DMS53 treated with DMSO at 0.1 percent for 48 hours (cell line): ENCODE measurements at regions not wholly inside any gene's neighbourhood (a gene's known extent, or its start where the extent isn't known, plus 50 kb on each side); places are given as distances from the start of the nearest gene placed in this dataset.
A peak's percentile ranks its signal among the peaks of the same experiment; 100 is the strongest.

Experiments
- DNase-seq: peaks from one replicate; lab custom pipeline; 2025; ENCODE audit not compliant: unreplicated experiment; lab: John Stamatoyannopoulos, UW

DNA sequence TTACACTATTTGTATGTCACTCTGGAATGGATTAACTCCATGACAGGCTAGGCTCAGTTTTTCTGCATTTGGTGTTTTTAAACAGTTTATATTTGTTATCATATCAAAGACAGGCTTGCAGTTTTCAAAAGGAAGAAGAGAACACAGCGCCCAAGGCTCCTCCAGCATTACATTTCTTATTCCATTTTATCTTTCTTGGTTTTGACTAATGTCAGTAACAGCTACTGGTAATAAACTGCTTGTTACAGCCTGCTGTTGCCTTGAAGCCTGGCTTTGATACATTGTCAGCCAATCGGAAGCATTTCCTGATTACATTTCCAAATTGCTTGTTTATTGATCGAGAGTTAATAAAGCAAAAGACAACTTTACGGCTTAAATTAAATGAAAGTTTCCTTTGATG, 166.0 kb upstream of the MDFIC start:
- no peak for DNase-seq

DNA sequence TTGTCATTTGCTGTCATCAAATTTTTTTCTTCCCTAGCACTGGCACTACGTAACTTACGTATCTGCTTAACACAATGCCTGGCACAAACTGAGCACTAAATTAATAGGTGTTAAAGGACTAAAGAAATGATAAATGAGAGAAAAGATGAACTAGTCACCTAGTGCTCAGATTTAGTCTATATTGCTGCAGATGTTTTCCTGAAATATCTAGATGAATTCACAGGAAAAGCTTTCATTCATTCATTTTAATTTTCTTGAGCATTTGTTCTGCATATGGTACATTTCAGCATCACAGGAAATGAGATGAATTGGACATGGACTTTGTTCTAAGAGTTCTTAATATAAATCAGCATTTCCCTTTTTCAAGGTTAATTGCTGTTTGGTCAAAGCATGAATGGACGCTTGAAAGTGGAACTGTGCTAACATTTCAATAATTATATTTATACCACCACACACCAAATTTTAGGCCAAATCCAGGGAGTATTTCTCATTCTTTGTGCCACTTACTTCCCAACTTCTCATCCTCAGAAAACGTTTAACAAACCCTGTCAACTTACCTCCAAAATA, 163.2 kb upstream of the MDFIC start:
- no peak for DNase-seq

DNA sequence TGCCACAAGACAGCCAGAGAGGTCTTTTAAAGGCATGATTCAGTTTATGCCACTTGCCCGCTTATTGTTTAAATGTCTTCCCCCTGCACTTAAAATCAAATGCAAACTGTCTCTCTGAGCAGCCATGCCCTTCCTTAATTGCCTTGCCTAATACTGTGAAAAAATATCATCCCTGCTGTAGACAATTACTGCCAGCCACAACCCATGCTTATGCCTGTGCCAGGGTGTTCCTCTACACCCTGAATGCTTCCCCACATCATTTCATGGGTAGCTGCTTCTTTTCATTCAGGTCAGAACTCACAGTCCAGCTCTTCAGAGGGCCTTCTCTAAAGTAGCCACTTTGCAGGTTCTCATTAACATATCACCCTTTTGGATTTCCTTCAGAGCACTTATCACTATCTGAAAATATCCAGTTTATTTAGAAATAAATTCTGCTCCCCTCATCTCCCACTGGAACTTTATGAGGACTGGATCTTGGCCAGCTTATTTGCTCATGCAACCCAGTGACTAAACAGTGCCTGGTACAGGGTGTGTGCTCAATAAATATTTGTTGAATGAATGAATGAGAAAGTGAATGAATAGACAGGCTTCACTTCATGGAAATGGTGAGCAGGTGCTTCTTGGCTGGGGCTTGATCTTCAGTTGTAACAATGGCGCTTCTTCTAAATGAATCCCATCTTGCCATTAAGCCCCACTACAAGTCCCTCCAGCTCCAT, 162.4 kb upstream of the MDFIC start:
- DNase-seq = peak; percentile 23

DNA sequence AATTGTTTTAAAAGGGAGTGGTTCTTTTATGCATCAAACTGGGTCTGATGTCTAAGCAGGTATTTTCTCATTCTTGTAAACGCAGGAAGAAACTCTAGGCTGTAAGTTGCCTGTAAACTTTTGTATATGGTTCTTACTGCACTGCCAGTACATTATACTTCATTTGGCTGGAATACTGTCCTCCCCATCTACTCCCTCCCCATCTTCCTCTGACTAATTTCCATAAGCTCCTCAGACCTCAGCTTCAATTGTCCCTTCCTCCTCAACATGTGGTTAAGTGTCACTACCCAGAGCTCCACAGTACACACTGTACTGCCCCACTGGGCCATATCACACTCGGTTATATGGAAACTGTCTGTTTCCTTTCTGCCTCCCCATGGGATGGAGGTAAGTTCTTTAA, 161.4 kb upstream of the MDFIC start:
- no peak for DNase-seq

DNA sequence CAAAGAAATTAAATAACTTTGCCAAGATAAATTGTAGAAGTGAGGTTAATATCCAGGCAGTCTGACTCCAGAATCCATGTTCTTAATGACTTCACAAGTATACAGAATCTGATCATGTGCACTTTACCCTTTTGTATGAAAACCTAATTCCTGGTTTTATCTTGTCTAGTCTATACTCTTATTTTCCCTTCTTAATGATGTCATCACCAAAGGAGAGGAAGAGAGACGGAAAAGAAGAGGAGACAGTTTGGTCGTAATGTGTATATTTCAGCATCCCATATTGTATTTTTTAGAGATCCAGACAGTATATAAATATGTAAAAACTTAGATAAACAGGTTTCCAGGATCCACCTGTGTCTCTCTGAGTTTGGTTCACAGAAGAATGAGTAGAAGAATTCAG, 159.9 kb upstream of the MDFIC start:
- DNase-seq = no peak

DNA sequence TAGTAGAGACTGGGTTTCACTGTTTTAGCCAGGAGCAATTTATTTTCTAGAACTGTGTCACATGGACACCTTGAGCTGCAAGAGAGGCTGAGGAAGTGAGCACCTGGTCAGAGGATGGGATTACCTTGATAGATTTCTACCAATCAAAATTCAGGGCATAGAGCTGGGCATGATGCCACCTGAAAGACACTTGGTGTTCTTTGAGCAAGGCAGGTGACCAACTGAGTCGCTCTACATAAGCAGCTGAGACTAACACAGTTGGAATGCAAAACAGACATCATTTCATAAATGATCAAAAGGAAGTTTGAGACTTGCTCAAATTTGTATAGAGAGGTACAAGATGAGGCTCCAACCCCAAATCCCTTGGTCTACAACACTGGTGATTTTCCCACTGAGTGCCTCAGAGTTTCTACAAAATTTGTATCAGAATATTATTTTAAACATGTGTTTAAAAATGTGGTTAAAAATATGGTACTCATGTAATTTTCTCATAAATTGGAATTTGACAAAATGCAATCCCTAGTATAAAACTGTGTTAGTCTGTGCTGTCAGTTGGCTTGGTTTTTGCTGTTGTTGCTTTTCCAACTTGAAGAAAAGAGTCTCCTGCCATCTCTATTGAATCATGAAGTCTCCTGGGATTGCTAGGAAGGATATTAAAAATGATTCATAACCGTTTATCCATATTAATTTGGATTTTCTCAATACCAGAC, 156.4 kb upstream of the MDFIC start:
- no peak for DNase-seq

DNA sequence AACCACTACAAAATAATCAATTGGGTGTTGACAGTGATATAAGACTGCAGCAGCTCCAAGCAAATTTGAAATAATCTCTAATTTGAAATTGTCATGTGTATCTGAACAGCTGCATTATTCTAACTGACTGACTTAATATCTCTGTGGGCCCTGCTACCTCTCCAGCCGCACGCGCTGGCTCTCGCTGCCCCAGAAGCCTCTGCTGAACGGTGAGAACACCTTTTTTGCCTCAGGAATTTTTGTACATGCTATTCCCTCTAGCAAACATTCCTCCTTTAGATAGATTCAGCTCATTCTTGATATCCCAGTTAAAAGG, 155.9 kb upstream of the MDFIC start:
- no peak for DNase-seq

DNA sequence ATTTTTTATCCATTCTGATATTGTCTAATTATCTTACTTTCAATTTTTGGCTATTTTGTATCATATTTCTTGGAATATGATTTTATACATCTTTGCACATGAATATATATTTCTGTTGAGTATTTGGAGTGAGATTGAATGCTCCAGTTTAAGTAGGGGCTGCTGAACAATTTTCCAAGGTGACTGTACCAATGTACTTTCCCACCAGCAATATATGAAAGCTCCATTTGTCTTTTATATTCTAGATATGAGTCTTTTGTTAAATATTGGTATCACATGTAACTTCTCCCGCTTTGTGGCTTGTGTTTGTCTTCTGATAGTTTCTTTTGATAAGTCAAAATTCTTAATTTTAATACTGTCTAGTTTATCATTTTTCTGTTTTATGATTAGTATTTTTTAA, 144.6 kb upstream of the MDFIC start:
- DNase-seq = no peak

DNA sequence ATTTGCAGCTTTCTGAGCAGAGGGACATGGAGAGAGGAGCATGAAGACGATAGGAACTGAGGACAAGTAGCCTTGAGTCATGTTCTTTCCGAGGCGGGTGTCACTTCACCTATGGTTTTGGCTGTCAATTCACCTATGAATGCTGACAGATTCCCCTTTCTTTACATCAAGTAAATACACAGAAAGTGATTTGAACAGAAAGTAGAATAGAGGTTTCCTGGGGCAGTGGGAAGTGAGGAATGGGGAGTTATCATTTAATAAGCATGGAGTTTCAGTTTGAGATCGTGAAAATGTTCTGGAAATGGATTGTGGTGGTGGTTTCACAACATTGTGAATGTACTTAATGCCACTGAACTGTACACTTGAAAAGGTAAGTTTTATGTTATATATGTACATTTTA, 138.4 kb upstream of the MDFIC start:
- DNase-seq = no peak

DNA sequence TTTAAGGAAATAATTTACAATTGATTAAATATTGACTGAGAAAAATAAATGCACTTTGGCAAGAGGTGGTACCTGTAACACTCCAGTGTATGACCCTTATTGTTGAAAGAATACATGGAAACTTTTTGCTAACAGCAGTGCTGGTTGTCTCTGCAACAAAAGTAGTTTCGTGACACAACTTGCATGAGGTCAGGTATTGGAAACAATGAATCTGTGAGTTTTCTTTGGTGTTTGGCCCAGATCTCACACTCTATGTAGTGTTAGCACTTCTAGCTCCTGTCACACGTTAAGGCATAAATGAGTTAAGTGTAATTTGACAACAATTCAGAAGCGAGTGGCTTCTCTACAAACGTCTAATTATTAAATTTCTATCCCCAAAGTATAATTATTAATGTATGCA, 137.7 kb upstream of the MDFIC start:
- no peak for DNase-seq

DNA sequence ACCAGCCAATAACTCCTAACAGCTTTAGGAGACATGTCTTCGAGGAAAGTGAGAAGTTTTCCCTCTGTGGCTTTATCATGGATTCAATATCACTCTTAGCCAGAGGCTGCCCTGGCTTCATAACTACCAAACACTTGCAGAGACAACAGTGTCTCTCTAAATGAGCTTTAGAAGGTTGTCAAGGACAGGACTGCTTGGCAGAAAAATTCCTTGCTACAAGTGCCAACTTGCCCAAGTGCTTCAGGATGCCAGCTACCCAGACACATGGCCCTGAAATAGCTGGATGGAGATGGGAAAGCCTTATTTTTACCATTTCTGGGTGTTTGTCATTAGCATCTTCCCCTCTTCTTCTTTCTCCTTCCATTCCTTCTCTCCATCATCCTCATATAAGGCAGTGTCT, 137.1 kb upstream of the MDFIC start:
- no peak for DNase-seq

DNA sequence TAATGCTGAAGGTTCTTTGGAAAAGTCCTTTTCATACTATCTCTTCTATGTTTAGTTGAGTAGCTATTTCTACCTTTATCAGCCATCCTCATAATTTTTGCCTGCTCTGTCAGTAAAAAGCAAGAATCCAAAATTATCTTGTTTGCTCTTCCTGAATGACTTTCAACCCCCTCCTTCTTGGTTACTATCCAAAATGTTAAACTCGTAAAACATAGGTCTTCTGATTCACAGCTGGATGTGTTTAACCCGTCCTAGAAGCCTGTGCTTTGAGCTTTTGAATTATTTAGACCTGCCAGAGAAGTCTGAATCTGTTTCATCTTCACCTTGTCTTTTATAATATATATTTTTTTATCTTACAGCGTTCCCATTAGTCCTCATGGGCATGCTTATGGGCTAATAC, 136.4 kb upstream of the MDFIC start:
- no peak for DNase-seq

DNA sequence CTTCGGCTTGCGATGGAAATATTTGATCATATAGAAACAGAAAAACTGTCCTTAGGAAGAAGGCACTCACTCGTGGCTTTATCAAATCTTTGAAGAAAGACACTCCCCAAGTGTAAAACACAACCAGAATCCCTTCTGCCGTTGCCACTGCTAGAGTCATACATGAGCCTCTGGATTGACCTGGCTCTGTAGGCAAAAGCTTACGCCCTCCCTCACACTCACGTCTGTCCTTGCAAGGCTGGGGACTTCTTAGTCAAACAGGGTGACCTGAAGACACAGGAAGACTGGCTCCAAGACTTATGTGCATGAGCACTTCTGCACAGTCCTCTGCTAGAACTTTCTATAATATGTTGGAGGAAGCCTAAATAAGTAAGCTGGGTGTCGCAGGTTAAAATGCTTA, 135.4 kb upstream of the MDFIC start:
- no peak for DNase-seq

DNA sequence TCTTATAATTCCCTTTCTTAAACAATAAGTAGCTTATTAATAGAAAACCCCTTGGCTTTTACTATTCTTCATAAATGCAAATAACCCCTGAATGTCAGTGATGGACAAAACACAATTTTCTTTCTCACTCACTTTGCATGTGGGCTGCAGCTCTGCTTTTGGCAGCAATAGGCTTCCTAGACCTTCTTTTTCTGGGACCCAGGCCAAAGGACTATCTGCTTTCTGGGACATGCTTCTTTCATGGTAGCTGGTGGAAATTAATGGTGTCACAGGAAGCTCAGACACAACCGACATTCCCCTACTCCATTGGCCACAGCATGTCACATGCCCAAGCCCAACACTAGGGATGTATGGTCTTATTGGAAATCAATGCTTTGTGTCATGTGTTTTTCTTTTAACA, 134.3 kb upstream of the MDFIC start:
- DNase-seq = no peak

DNA sequence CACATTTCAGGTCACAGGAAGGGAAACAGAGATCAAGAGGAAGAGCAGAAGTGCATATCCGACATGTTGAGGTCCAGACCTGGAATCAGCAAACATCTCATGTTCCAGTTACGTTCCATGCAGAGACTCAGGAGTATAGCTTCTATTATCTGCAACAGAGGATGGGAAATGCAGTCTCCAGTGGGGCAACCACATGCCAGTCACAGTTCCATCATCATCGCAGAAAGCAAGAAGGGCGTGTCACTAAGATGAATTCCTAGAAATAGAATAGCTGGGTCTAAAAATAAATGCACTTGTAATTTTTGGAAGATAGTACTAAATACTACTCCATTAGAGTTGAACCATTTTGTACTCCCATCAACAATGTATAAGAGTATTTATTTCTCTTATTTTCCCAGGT, 133.2 kb upstream of the MDFIC start:
- DNase-seq = no peak

DNA sequence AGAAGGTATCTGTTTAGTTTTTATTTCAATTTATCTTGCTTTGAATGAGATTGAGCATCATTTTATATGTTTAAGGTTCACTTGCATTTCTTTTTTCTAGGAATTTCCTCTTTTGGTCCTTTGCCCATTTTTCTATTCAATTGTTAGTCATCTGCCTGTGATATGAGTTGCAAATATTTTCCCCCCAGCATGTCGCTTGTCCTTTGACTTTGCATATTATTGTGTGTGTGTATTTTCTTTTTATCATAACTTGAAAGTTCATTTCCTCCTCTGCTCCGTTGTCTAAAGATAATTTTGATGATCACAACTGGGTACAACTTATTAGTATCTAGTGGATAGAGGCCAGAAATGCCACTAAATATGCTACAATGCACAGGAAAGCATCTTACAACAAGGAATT, 132.7 kb upstream of the MDFIC start:
- no peak for DNase-seq

DNA sequence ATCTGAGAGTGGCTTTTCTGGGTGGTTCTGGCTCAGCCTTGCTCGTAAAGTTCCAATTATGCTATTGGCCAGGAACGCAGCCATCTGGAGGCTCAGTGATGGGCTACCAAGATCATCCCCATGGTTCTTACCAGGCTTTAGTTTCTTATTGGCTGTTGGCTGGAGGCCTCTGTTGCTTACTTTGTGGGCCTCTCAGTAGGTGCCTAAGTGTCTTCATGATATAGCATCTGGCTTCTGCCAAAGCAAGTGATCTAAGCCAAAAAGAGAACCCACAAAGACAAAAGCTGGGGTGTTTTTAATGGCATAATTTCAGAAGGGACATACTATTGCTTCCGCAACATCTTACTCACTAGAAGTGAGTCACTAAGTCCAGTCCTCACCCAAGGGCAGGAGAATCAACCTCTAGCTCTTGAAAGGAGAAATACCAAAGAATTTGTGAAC, 132.0 kb upstream of the MDFIC start:
- DNase-seq = no peak

DNA sequence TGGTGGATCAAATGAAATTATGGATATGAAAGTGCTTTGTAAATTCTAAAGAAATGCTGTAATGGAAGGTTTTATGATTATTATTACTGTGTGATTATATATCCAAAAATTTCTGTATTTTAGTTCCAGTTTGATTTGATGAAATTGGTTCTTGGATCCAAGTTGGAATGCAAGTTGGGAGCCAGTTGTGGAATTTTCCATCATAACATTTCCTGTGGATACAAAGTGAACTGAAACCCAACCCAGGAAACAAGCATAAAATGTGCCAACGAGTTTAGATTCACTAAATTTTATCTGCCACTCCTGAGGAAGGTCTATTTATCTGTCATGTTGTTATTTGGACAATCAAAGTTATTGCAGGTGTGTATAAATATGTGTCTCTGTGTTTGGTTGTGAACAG, 131.4 kb upstream of the MDFIC start:
- no peak for DNase-seq

DNA sequence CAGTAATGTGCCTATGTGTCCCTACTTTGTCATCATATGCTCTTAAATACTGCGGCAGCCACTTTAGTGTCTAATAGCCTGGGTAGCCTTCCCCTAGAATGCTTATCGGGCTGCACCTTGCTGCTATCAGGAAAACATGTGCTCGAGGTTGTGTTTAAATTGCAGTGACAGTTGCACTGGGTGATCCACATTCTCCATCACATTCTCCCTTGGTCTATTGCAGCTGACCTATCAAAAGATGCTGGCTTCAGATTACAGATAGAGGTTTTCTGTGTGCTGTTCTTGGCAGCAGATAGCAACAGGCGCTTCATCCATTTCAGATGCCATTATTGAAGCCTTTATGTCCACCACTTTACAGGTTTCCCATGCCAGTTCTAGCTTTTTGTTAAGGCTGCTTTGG, 130.1 kb upstream of the MDFIC start:
- no peak for DNase-seq

DNA sequence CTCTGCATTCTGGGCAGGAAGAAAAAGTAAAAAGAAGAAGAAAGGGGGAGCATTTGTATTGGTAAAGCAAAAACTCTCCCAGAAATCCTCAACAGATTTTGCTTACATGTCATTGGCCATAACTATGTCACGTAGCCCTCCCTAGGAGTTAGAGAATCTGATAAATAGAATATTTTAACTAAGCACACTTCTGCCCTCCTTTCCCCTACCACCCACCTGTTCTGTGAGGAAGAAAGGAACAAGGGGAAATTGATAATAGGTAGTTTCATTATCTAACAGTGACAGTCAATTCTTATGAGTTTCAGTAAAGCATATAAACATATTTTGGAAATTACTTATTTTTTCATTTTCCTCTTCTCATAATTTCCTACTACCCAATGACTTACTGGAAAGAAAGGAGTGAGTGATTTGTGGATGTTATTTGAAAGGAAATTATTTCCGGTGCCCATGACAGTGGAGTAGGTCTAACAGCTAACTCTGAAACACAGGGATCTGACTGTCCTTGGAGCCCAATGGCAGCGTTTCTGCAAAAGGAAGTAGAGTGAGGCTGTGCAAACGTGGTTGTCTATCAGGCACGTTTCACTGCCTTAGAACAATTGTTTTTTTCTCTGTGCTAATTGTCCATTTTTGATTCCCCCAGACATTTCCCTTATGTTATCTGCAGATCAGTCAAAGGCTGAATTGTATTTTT, 128.6 kb upstream of the MDFIC start:
- DNase-seq = no peak

DNA sequence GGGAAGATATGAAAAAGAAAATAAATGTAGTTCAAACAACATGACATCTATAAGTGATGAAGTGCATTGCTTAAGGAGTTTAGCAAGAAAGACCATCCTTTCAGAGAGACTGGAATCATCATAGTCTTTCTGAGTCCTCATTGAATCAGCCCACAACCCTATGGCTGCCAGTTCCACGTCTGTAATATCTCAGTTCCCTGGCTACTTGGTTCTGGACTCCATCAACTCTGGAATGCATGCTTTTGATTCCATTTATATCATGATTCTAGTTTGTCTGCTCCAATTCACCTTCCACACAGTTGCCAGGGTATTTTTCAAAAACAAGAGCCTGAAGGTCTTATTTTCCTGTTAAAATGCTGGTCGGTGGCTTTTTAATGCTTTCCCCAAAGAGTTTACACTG, 126.4 kb upstream of the MDFIC start:
- DNase-seq = no peak

DNA sequence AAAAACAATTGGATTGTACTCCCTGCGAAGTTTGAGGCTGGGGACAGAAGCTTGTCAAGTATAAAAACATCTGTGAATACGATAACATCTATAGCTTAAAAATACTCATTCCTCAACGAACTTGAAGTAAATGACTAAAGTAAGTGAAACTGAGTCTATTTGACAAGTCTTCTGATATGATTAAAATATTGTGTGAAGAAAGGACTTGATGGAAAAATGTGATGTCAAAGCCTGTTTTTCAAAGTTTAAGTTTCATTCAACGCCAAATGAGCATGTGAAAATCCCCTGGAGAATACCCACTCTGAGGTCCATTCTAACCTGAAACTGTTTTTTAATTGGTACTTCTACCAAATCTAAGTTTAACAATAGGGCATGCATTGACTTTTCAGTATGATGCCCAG, 122.3 kb upstream of the MDFIC start:
- no peak for DNase-seq
